ENCODE measurements at regions not wholly inside any gene's neighbourhood (a gene's known extent, or its start where the extent isn't known, plus 50 kb on each side); places are given as distances from the start of the nearest gene placed in this dataset.
"Not testable (repeated sequence)": the region's sequence is repeated elsewhere in the genome, so short reads cannot be mapped to it uniquely, and the experiment has no call there.

- not testable (repeated sequence) for H3K36me3 ChIP-seq (ENCODE audit: control insufficient read depth in 4 of 4, insufficient read depth in 3 of 4, low read depth in 1 of 4, low read length in 3 of 4); H3K9me3 ChIP-seq (ENCODE audit: control insufficient read depth in 4 of 4, low read length in 3 of 4); H3K9ac ChIP-seq (ENCODE audit: low read depth in 1 of 2, low read length in 2 of 2); H3K4me3 ChIP-seq (ENCODE audit: low read depth in 1 of 3, low read length in 3 of 3); DNase-seq (ENCODE audit: low spot score); H3K27me3 ChIP-seq (ENCODE audit: control insufficient read depth in 4 of 4, insufficient read depth in 4 of 4, low read length in 3 of 4); H3K27ac ChIP-seq (ENCODE audit: low read depth in 1 of 2, low read length in 2 of 2)
- 89% methylated on average over 16 of the region's 16 CpGs for WGBS
- peaks cover 2 to 11% (median 6%) of the 10 kb centered on the region in 4 donors for H3K4me1 ChIP-seq (ENCODE audit: control insufficient read depth in 4 of 4, insufficient read depth in 4 of 4, low read length in 3 of 4)
Observed at GRCh38 chr6:166249061-166249785, 59.0 kb downstream of the PRR18 start.

- TF ChIP-seq RXRA (IDR thresholded peaks at IDR 0.05) = no peak
- no peak for TF ChIP-seq HNF4A (conservative IDR thresholded peaks at IDR 0.05)
- no peak for TF ChIP-seq CTCF (IDR thresholded peaks at IDR 0.05; ENCODE audit: low read depth, low read length, missing input control)
- TF ChIP-seq ZBTB33 (IDR thresholded peaks at IDR 0.05) = no peak
- no peak for TF ChIP-seq GABPA (IDR thresholded peaks at IDR 0.05 in 1 of 2, conservative IDR thresholded peaks at IDR 0.05 in 1 of 2)
- no peak for TF ChIP-seq RAD21 (IDR thresholded peaks at IDR 0.05)
- TF ChIP-seq EGR1 (IDR thresholded peaks at IDR 0.05; ENCODE audit: low read depth in 2 of 2) = no peak
- TF ChIP-seq JUND (IDR thresholded peaks at IDR 0.05) = no peak
- TF ChIP-seq SP1 (IDR thresholded peaks at IDR 0.05) = no peak
- TF ChIP-seq REST (IDR thresholded peaks at IDR 0.05) = no peak
- TF ChIP-seq MAX (IDR thresholded peaks at IDR 0.05) = no peak
- no peak for TF ChIP-seq HNF4G (IDR thresholded peaks at IDR 0.05)
- TF ChIP-seq FOXA2 (IDR thresholded peaks at IDR 0.05) = no peak
- no peak for TF ChIP-seq TAF1 (conservative IDR thresholded peaks at IDR 0.05)
- no peak for TF ChIP-seq NR2F2 (IDR thresholded peaks at IDR 0.05)
- no peak for TF ChIP-seq FOXA1 (IDR thresholded peaks at IDR 0.05)
- H3K36me3 ChIP-seq (ENCODE audit: control insufficient read depth in 4 of 4, insufficient read depth in 3 of 4, low read depth in 1 of 4, low read length in 3 of 4) = no peaks in the 10 kb centered on the region
- no peaks in the 10 kb centered on the region for H3K4me1 ChIP-seq (ENCODE audit: control insufficient read depth in 4 of 4, insufficient read depth in 4 of 4, low read length in 3 of 4)
- H3K27me3 ChIP-seq (ENCODE audit: control insufficient read depth in 4 of 4, insufficient read depth in 4 of 4, low read length in 3 of 4) = peaks cover 0 to 3% (median 1%) of the 10 kb centered on the region in 4 donors
- no peak for DNase-seq (ENCODE audit: low spot score)
- no peak overlapping the region for H3K4me3 ChIP-seq (ENCODE audit: low read depth in 1 of 3, low read length in 3 of 3)
- H3K9ac ChIP-seq (ENCODE audit: low read depth in 1 of 2, low read length in 2 of 2) = no peak overlapping the region
- H3K9me3 ChIP-seq (ENCODE audit: control insufficient read depth in 4 of 4, low read length in 3 of 4) = no peaks in the 10 kb centered on the region
- WGBS = 81% methylated on average over 5 of the region's 5 CpGs
- H3K27ac ChIP-seq (ENCODE audit: low read depth in 1 of 2, low read length in 2 of 2) = no peak overlapping the region
Observed at GRCh38 chr6:166245148-166245547, 63.0 kb downstream of the PRR18 start.
